Ectodermal cell (in vitro differentiated cells): ENCODE measurements at regions not wholly inside any gene's neighbourhood (a gene's known extent, or its start where the extent isn't known, plus 50 kb on each side); places are given as distances from the start of the nearest gene placed in this dataset.

Experiments used
- H3K27ac ChIP-seq: 2 replicates; pipeline ENCODE4 v1.7.0; 2013; ENCODE audit warnings: mild to moderate bottlenecking, low read depth, low read length; ENCODE audit not compliant: insufficient read depth, poor library complexity, severe bottlenecking
- H3K27me3 ChIP-seq: 2 replicates; pipeline ENCODE4 v1.7.0; 2013; ENCODE audit warnings: mild to moderate bottlenecking, low read length; ENCODE audit not compliant: insufficient read depth, control insufficient read depth, poor library complexity, severe bottlenecking
- H3K36me3 ChIP-seq: one replicate; pipeline ENCODE4 v1.7.0; 2013; ENCODE audit warnings: low read length; ENCODE audit not compliant: control insufficient read depth, insufficient read depth
- H3K4me1 ChIP-seq: one replicate; pipeline ENCODE4 v1.7.0; 2013; ENCODE audit warnings: low read length; ENCODE audit not compliant: control insufficient read depth, insufficient read depth
- H3K4me3 ChIP-seq: 2 replicates; pipeline ENCODE4 v1.7.0; 2013; ENCODE audit warnings: low read depth, low read length, control low read depth; ENCODE audit not compliant: insufficient read depth
- H3K9me3 ChIP-seq: 2 replicates; pipeline ENCODE4 v1.7.0; 2013; ENCODE audit warnings: mild to moderate bottlenecking, low read length, moderate library complexity; ENCODE audit not compliant: control insufficient read depth
- WGBS, 2 experiments: methylation state at CpG; one replicate each; pipeline ENCODE4 v1.1.7; 2013; ENCODE audit warnings: missing lambda C conversion rate in 2 of 2; 5-methylcytosine and 5-hydroxymethylcytosine counted together

GRCh38 chr4:83860200-83860599 lies 324.3 kb downstream of the GPAT3 start:
- H3K4me1 ChIP-seq, result peaks cover 9% of the 10 kb centered on the region
- H3K9me3 ChIP-seq, result no peaks in the 10 kb centered on the region
- H3K27ac ChIP-seq, result no peak overlapping the region
- H3K27me3 ChIP-seq, result peaks cover 29% of the 10 kb centered on the region
- H3K36me3 ChIP-seq, result no peaks in the 10 kb centered on the region
- WGBS, 2 experiments, result 87 to 100% methylated on average over 2 of the region's 2 CpGs
- no peak overlapping the region for H3K4me3 ChIP-seq

- no peak overlapping the region for H3K27ac ChIP-seq
- H3K4me1 ChIP-seq, result peaks cover 9% of the 10 kb centered on the region
- H3K36me3 ChIP-seq, result no peaks in the 10 kb centered on the region
- H3K27me3 ChIP-seq, result peaks cover 9% of the 10 kb centered on the region
- no peak overlapping the region for H3K4me3 ChIP-seq
- H3K9me3 ChIP-seq, result no peaks in the 10 kb centered on the region
- WGBS, 2 experiments, result 90 to 96% methylated on average over 5 of the region's 5 CpGs
Measured at GRCh38 chr4:83858131-83858530, 322.2 kb downstream of the GPAT3 start.

- 87 to 92% methylated on average over 6 of the region's 6 CpGs for WGBS, 2 experiments
- Histone ChIP-seq H3K27me3 (no peaks in the 10 kb centered on the region), H3K4me1 (peaks cover 11% of the 10 kb centered on the region), H3K9me3 (no peaks in the 10 kb centered on the region), H3K36me3 (no peaks in the 10 kb centered on the region), H3K4me3 (no peak overlapping the region), H3K27ac (no peak overlapping the region)
Measured at GRCh38 chr4:83855044-83855443, 319.1 kb downstream of the GPAT3 start.

- H3K36me3 ChIP-seq, result no peaks in the 10 kb centered on the region
- no peaks in the 10 kb centered on the region for H3K27me3 ChIP-seq
- 0% methylated on average over 1 of the region's 1 CpG; no CpG with 5 or more reads in 1 of the 2 experiments for WGBS, 2 experiments
- H3K4me1 ChIP-seq, result peaks cover 9% of the 10 kb centered on the region
- no peak overlapping the region for H3K27ac ChIP-seq
- no peak overlapping the region for H3K4me3 ChIP-seq
- no peaks in the 10 kb centered on the region for H3K9me3 ChIP-seq
Measured at GRCh38 chr4:83852085-83852451, 316.2 kb downstream of the GPAT3 start.

GRCh38 chr4:83851261-83852084 lies 315.6 kb downstream of the GPAT3 start:
- Histone ChIP-seq H3K4me3 (no peak overlapping the region), H3K27me3 (no peaks in the 10 kb centered on the region), H3K9me3 (no peaks in the 10 kb centered on the region), H3K4me1 (peaks cover 3% of the 10 kb centered on the region), H3K27ac (no peak overlapping the region), H3K36me3 (no peaks in the 10 kb centered on the region)
- 5% methylated on average over 10 of the region's 10 CpGs for WGBS, 2 experiments

GRCh38 chr4:83850435-83850834 lies 314.5 kb downstream of the GPAT3 start:
- H3K4me3 ChIP-seq, result no peak overlapping the region
- no peaks in the 10 kb centered on the region for H3K27me3 ChIP-seq
- H3K9me3 ChIP-seq, result no peaks in the 10 kb centered on the region
- 76 to 82% methylated on average over 6 of the region's 6 CpGs for WGBS, 2 experiments
- H3K36me3 ChIP-seq, result no peaks in the 10 kb centered on the region
- peaks cover 3% of the 10 kb centered on the region for H3K4me1 ChIP-seq
- H3K27ac ChIP-seq, result no peak overlapping the region

GRCh38 chr4:83846193-83846830 lies 310.4 kb downstream of the GPAT3 start:
- WGBS, 2 experiments, result 91 to 92% methylated on average over 3 of the region's 3 CpGs
- no peak overlapping the region for H3K27ac ChIP-seq
- no peaks in the 10 kb centered on the region for H3K4me1 ChIP-seq
- H3K4me3 ChIP-seq, result no peak overlapping the region
- no peaks in the 10 kb centered on the region for H3K36me3 ChIP-seq
- no peaks in the 10 kb centered on the region for H3K9me3 ChIP-seq
- no peaks in the 10 kb centered on the region for H3K27me3 ChIP-seq

GRCh38 chr4:83839615-83840014 lies 303.7 kb downstream of the GPAT3 start:
- Histone ChIP-seq H3K27me3 (no peaks in the 10 kb centered on the region), H3K4me1 (no peaks in the 10 kb centered on the region), H3K27ac (no peak overlapping the region), H3K36me3 (no peaks in the 10 kb centered on the region), H3K4me3 (no peak overlapping the region), H3K9me3 (no peaks in the 10 kb centered on the region)
- 93 to 98% methylated on average over 2 of the region's 2 CpGs for WGBS, 2 experiments

GRCh38 chr4:83837614-83838308 lies 301.9 kb downstream of the GPAT3 start:
- 95 to 98% methylated on average over 3 of the region's 5 CpGs for WGBS, 2 experiments
- Histone ChIP-seq H3K27me3 (no peaks in the 10 kb centered on the region), H3K27ac (no peak overlapping the region), H3K4me3 (no peak overlapping the region), H3K36me3 (no peaks in the 10 kb centered on the region), H3K4me1 (no peaks in the 10 kb centered on the region), H3K9me3 (no peaks in the 10 kb centered on the region)

GRCh38 chr4:83833920-83834319 lies 298.0 kb downstream of the GPAT3 start:
- Histone ChIP-seq H3K4me3 (no peak overlapping the region), H3K27ac (no peak overlapping the region), H3K4me1 (no peaks in the 10 kb centered on the region), H3K36me3 (no peaks in the 10 kb centered on the region), H3K9me3 (no peaks in the 10 kb centered on the region), H3K27me3 (no peaks in the 10 kb centered on the region)
- WGBS, 2 experiments, result 88 to 100% methylated on average over 1 to 2 of the region's 2 CpGs
